Peyer's patch (tissue), 4 donors: ENCODE measurements at regions not wholly inside any gene's neighbourhood (a gene's known extent, or its start where the extent isn't known, plus 50 kb on each side); places are given as distances from the start of the nearest gene placed in this dataset.
"Not testable (repeated sequence)": the region's sequence is repeated elsewhere in the genome, so short reads cannot be mapped to it uniquely, and the experiment has no call there.

Experiments
- DNase-seq, 3 donors: peaks; one replicate each; pipeline ENCODE4 v3.0.0-alpha.2; 2017 to 2019
- H3K27ac ChIP-seq, 4 donors: fragments of 200-600 bp; sonication (generic); one replicate each; pipeline ENCODE4 v1.5.1; 2016 to 2019
- H3K27me3 ChIP-seq, 2 donors: fragments of 200-600 bp; sonication (generic); one replicate each; pipeline ENCODE4 v1.5.1; 2019
- H3K36me3 ChIP-seq, 3 donors: fragments of 200-600 bp; sonication (generic); one replicate each; pipeline ENCODE4 v1.5.1; 2016 to 2019
- H3K4me1 ChIP-seq, 4 donors: fragments of 200-600 bp; sonication (generic); one replicate each; pipeline ENCODE4 v1.5.1; 2016 to 2019
- H3K4me3 ChIP-seq, 4 donors: fragments of 200-600 bp; sonication (generic); 1 replicate in 3 of 4; 2 replicates in 1 of 4; pipeline ENCODE4 v1.5.1; 2016 to 2019; ENCODE audit warnings: mild to moderate bottlenecking in 1 of 4
- H3K9me3 ChIP-seq, 4 donors: fragments of 200-600 bp; sonication (generic); one replicate each; pipeline ENCODE4 v1.5.1; 2016 to 2019; ENCODE audit warnings: mild to moderate bottlenecking in 1 of 4
- POLR2A ChIP-seq, 2 donors: fragments of 450-650 bp; IDR thresholded peaks; one replicate each; pipeline ENCODE4 v1.5.1; 2017; ENCODE audit warnings: antibody characterized with exemption in 2 of 2, mild to moderate bottlenecking in 2 of 2, moderate library complexity in 2 of 2
- small RNA-seq, 2 donors: library from RNA; depleted of rRNA; stranded (forward); fragments of <200 nt; gene quantifications; one replicate each; pipeline ENCODE3, GENCODE V24; 2016
- TF ChIP-seq, protein P1 (sequence below), 6 experiments: fragments of 450-650 bp in 4 of 6; fragments of 200-600 bp in 2 of 6; sonication (generic) in 1 of 6; IDR thresholded peaks; one replicate each; pipeline ENCODE4 v1.5.1; 2017 to 2019; ENCODE audit warnings: antibody characterized with exemption in 6 of 6, mild to moderate bottlenecking in 3 of 6, moderate library complexity in 1 of 6

GRCh38 chrX:80929251-80929650 lies 119.6 kb upstream of the BRWD3 start:
- no peak overlapping the region for H3K27ac ChIP-seq
- DNase-seq, result no peak
- no peaks in the 10 kb centered on the region for H3K27me3 ChIP-seq
- no peaks in the 10 kb centered on the region for H3K9me3 ChIP-seq
- H3K4me3 ChIP-seq, result no peak overlapping the region
- TF ChIP-seq, protein P1, sequence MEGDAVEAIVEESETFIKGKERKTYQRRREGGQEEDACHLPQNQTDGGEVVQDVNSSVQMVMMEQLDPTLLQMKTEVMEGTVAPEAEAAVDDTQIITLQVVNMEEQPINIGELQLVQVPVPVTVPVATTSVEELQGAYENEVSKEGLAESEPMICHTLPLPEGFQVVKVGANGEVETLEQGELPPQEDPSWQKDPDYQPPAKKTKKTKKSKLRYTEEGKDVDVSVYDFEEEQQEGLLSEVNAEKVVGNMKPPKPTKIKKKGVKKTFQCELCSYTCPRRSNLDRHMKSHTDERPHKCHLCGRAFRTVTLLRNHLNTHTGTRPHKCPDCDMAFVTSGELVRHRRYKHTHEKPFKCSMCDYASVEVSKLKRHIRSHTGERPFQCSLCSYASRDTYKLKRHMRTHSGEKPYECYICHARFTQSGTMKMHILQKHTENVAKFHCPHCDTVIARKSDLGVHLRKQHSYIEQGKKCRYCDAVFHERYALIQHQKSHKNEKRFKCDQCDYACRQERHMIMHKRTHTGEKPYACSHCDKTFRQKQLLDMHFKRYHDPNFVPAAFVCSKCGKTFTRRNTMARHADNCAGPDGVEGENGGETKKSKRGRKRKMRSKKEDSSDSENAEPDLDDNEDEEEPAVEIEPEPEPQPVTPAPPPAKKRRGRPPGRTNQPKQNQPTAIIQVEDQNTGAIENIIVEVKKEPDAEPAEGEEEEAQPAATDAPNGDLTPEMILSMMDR (IDR thresholded peaks at IDR 0.05), result no peak
- TF ChIP-seq POLR2A (IDR thresholded peaks at IDR 0.05), result no peak
- no peaks in the 10 kb centered on the region for H3K4me1 ChIP-seq
- no peaks in the 10 kb centered on the region for H3K36me3 ChIP-seq

DNA sequence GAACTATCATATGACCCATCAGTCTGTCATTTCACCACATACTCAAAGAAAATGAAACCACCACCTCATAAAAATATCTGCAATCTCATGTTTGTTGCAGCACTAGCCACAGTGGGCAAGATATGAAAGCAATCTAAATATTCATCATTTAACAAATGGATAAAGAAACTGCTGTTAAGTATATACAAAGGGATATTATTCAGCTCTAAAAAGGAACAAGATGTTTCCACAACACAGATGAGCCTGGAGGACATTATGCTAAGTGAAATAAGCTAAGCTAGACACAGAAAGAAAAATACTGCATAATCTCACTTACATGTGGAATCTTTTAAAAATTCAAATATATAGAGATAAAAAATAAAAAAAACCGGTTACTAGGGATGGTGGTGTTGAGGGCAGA lies 108.2 kb upstream of the BRWD3 start:
- H3K27ac ChIP-seq, result no peak overlapping the region
- H3K4me1 ChIP-seq, result no peaks in the 10 kb centered on the region
- no peak overlapping the region for H3K4me3 ChIP-seq
- H3K27me3 ChIP-seq, result no peaks in the 10 kb centered on the region
- H3K9me3 ChIP-seq, result no peaks in the 10 kb centered on the region
- no peaks in the 10 kb centered on the region for H3K36me3 ChIP-seq
- TF ChIP-seq POLR2A (IDR thresholded peaks at IDR 0.05), result no peak
- TF ChIP-seq, protein P1 (IDR thresholded peaks at IDR 0.05), result no peak
- DNase-seq, result no peak

GRCh38 chrX:80912351-80912750 lies 102.7 kb upstream of the BRWD3 start:
- DNase-seq, H3K4me1 ChIP-seq, H3K27ac ChIP-seq, H3K27me3 ChIP-seq, H3K4me3 ChIP-seq, H3K9me3 ChIP-seq, H3K36me3 ChIP-seq: not testable (repeated sequence)

GRCh38 chrX:80879916-80880315 lies 70.2 kb upstream of the BRWD3 start:
- no peaks in the 10 kb centered on the region for H3K27me3 ChIP-seq
- TF ChIP-seq POLR2A (IDR thresholded peaks at IDR 0.05), result no peak
- TF ChIP-seq, protein P1 (IDR thresholded peaks at IDR 0.05), result no peak
- H3K36me3 ChIP-seq, result no peaks in the 10 kb centered on the region
- H3K9me3 ChIP-seq, result no peaks in the 10 kb centered on the region
- no peaks in the 10 kb centered on the region for H3K4me1 ChIP-seq
- H3K27ac ChIP-seq, result no peak overlapping the region
- H3K4me3 ChIP-seq, result no peak overlapping the region
- DNase-seq, result no peak

GRCh38 chrX:80879143-80879542 lies 69.5 kb upstream of the BRWD3 start:
- no peak for DNase-seq
- no peaks in the 10 kb centered on the region for H3K36me3 ChIP-seq
- H3K27me3 ChIP-seq, result no peaks in the 10 kb centered on the region
- TF ChIP-seq POLR2A (IDR thresholded peaks at IDR 0.05), result no peak
- H3K9me3 ChIP-seq, result no peaks in the 10 kb centered on the region
- H3K4me3 ChIP-seq, result no peak overlapping the region
- no peak overlapping the region for H3K27ac ChIP-seq
- H3K4me1 ChIP-seq, result no peaks in the 10 kb centered on the region

GRCh38 chrX:80876877-80877276 lies 67.2 kb upstream of the BRWD3 start:
- H3K36me3 ChIP-seq, result no peaks in the 10 kb centered on the region
- TF ChIP-seq POLR2A (IDR thresholded peaks at IDR 0.05), result no peak
- TF ChIP-seq, protein P1 (IDR thresholded peaks at IDR 0.05), result peak in 4 of 6 experiments; percentile 21 to 42 (median 29)
- DNase-seq, result no peak

More at GRCh38 chrX:80876877-80877276, 67.2 kb upstream of the BRWD3 start:
- Histone ChIP-seq H3K4me1 (no peaks in the 10 kb centered on the region), H3K27ac (no peak overlapping the region), H3K9me3 (no peaks in the 10 kb centered on the region), H3K4me3 (no peak overlapping the region), H3K27me3 (no peaks in the 10 kb centered on the region)

Small RNA genes lying in the stretch of these regions (small RNA-seq; reads per million reads assigned to genes)
- 0 reads per million in 2 donors for gene RNU6-493P
